NCI-H510A (cell line): ENCODE measurements at regions not wholly inside any gene's neighbourhood (a gene's known extent, or its start where the extent isn't known, plus 50 kb on each side); places are given as distances from the start of the nearest gene placed in this dataset.
"Not testable (repeated sequence)": the region's sequence is repeated elsewhere in the genome, so short reads cannot be mapped to it uniquely, and the experiment has no call there.

Experiments used
- DNase-seq: peaks from one replicate; lab custom pipeline; 2025; lab: John Stamatoyannopoulos, UW

GRCh38 chr16:66242672-66243071 is 123.8 kb upstream of the CDH5 start:
- DNase-seq, result no peak

DNA sequence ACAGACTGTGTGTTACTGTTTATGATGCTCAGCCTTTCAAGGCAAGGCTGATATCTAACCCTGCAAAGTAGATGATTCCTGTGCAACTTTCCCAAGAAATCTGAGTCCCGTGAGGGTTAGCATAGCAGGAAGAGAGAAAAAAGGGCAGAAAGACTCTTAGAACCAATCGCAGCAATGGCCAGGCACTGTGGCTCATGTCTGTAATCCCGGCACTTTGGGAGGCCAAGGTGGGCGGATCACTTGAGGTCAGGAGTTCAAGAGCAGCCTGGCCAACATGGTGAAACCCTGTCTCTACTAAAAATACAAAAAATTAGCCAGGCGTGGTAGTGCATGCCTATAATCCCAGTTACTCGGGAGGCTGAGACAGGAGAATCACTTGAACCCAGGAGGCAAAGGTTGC is 124.3 kb upstream of the CDH5 start:
- DNase-seq, result not testable (repeated sequence)

DNA sequence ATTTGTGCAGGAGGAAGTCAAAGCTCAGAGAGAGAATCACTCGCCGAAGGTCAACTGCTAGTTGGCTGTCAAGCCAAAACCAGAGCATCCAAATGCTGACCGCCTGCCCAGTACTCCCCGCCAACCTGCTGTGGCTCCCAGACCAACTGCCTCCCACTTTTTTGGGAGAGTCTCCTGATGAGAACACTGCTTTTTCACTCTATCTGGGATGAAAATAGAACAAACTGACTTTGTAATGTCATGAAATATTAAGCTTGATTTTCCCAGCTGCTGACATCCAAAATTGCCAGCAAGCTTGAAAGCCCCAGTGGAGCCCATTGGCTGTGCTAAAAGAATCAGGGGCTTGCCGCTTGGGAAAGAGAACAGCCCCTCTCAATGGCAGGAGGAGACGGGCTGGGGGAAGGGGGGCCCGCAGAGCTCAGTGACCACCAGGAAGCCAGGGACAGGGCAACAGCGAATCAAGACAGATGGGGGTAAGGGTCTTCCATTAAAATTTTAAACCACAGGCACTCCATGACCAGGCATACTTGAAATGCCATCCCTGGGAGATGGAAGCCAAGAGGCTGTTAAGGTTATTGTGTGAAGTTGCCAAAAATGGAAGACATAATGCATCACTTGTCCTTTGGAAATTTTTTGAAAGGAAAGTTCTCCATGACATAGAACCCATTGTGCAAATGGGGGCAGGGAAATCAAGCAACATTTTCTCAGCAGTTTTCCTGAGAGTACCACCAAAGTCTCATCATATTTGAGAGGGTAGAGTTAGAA is 125.7 kb upstream of the CDH5 start:
- DNase-seq, result no peak

GRCh38 chr16:66240088-66240487 is 126.4 kb upstream of the CDH5 start:
- DNase-seq, result no peak

DNA sequence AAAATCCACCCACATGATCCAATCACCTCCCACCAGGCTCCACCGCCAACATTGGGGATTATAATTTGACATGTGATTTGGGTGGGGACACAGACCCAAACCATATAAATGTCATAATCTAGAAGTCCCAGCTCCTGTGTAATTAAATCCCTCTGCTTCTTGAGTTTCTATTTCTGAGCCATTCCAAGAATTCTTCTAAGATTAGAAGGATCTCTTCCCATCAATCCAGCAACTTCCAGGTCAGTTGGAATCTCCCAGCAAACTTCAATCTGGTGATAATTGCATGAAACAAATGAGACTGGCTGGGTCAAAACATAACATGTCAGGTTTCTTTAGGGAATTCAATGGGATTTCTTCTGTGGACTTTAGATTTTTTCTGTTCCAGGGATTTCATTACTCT is 127.8 kb upstream of the CDH5 start:
- DNase-seq, result no peak

DNA sequence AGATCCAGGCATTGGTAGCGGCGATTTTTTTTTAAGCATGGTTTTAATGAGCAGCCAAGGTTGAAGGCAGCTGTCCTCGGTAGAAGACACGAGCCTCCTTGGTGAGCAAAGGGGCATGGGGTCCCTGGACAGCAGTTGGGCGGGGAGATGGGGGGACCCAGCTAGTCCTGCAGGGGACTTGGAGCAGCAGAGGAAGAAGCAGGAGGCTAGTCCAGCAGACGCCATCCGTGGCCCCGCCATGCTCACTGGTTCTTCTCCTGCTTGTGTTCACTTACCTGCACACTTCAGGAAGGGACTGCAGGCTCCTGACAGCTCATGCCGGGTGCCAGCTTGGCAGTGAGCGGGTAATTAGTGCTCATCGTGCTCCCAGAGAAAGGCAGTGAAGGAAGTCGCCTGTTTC is 130.2 kb upstream of the CDH5 start:
- DNase-seq, result no peak

- DNase-seq, result no peak
These were observed 134.9 kb upstream of the CDH5 start for GRCh38 chr16:66231452-66232160.

GRCh38 chr16:66229651-66230050 is 136.8 kb upstream of the CDH5 start:
- DNase-seq, result no peak

DNA sequence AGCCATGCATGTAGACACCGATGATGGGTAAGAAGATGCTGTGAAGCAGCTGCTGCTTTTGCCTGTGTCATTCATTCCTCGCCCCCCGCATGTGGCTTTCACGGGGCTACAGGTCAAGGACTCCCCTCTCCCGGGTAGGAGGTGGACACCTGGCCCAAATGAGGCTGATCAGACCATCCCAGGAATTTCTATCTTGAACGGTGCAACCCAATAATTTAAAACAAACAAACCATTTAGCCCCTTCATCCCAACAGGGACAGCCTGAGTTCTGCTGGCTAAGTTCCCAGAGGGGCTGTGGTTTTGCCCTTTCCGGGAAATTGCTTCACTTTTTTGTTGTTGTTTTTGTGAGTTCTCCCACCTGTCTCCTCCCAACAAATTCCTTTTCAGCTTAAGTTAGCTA is 137.7 kb upstream of the CDH5 start:
- no peak for DNase-seq

DNA sequence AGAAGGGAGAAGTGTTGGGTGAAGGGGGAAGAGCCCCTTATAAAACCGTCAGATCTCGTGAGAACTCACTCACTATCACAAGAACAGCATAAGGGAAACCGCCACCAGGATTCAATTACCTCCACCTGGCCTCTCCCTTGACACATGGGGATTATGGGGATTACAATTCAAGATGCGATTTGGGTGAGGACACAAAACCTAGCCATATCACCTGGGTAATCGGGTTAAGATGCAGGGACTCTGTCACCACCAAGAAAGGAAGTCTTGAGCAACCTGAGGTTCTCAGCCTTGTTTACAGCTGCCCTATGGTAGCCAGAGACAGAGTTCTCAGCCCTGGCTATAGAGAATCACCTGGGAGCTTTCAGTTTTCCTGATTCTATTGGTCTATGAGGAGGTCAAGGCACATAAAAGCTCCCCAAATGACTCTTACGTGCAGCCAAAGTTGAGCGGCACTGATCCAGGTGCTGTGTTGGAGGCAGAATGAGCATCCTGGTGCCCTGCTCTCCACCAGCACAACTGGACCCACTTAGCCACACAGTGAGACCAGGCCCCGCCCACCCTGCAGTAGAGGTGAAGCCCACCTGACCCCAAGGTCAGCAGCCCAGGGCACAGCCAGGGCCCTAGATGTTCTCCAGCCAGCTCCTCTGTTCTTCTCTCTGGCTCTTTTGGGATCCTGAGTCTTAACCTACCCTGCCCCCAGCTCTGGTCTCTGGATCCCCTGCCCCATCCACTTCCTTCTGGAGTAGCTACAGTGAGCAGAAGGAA is 138.5 kb upstream of the CDH5 start:
- DNase-seq, result no peak

GRCh38 chr16:66226762-66227161 is 139.7 kb upstream of the CDH5 start:
- DNase-seq, result no peak

DNA sequence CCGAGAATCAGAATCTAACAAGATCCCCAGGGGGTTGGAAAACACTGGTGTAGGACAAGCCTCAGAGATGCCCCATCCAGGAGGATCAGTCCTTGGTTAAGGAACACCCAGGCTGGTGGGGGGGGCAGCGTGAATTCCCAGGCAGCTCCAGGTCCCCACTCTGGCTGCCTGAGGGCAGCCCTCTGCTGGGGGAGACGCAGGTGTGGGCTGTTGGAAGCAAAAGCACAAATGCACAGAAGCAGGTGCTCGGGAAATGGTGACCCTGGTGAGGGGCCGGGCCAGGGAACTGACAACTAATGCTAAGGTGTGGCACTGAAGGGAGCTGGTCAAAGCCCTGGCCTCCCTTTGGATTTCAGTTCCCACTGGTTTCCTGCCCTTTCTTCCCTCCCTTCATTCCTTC is 140.8 kb upstream of the CDH5 start:
- DNase-seq, result no peak

- no peak for DNase-seq
These were observed 141.9 kb upstream of the CDH5 start for GRCh38 chr16:66224626-66225025.

GRCh38 chr16:66224186-66224585 is 142.3 kb upstream of the CDH5 start:
- DNase-seq, result no peak

- no peak for DNase-seq
These were observed 143.2 kb upstream of the CDH5 start for GRCh38 chr16:66223176-66223780.

- no peak for DNase-seq
These were observed 143.7 kb upstream of the CDH5 start for GRCh38 chr16:66222756-66223155.

DNA sequence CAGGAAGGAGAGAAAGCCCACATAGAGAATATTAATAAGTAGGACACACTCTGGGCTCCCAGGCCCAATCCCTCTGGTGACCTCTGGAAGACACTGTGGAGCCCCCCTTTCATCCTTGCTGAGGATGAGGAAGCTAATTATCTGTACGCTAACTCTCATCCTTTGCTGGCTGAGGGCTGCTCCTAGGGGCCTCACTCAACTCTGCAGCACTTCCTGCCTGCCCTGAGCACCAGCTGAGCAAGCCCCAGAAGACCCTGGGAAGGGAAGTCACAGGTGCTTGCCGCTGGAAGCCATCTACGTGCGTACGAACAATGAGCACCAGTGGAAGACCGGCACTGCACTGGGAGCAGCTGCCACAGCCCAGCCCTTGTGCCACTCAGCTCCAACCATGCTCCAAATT is 145.8 kb upstream of the CDH5 start:
- DNase-seq, result no peak

DNA sequence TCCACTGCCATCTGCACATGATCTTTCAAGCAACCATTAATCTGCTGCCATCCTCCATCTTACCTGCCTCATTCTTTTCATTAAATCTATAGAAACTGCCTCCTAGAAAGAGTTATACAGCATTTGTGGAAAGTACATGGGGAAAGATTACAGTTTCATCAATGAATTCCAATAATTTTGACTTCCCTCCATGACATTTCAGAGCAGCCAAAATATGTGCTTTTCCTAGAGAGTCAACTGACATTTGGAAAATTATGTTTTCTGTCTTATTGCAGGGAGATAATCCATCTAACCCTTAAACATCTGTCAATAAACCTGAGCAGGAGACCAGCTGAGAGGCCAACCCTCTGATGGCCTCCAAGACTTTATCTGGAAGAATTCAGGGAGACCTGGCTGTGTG is 147.0 kb upstream of the CDH5 start:
- DNase-seq, result no peak

DNA sequence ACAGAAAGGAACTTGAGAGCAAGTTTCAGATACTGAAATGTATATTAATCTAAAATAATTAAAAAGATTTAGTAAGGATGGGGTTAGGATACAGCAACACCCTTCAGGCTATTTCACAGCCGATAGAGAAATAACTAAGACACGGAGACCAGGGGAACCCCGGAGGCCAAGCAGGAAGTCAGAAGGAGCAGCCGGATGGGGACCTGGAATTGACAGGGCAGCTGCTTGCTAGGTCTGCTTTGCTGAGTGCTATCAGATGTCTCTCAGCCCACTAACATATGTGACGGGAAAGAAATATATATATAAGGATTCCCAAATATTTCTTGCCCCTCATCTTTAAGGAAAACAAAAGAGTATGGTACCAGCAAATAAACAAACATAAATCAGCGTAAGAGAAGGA is 154.1 kb upstream of the CDH5 start:
- no peak for DNase-seq

- DNase-seq, result no peak
These were observed 154.8 kb upstream of the CDH5 start for GRCh38 chr16:66211651-66212050.

DNA sequence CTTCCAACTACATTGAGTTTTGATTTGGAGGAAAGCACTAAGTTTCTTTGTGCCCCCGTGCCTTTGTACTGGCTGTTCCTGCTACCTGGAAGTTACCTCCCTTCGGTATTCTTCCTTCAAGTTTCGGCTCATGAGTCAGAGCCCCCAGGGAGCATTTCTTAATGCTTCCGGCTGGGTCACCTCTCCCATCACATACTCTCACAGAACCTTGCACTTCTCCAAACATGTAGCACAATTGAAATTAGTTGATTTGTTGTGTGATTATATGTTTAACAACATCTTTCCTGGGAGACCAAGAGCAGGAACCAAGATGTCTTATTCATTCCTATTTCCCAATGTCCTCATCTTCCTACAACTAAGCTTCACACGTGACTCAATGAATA is 158.6 kb upstream of the CDH5 start:
- no peak for DNase-seq

DNA sequence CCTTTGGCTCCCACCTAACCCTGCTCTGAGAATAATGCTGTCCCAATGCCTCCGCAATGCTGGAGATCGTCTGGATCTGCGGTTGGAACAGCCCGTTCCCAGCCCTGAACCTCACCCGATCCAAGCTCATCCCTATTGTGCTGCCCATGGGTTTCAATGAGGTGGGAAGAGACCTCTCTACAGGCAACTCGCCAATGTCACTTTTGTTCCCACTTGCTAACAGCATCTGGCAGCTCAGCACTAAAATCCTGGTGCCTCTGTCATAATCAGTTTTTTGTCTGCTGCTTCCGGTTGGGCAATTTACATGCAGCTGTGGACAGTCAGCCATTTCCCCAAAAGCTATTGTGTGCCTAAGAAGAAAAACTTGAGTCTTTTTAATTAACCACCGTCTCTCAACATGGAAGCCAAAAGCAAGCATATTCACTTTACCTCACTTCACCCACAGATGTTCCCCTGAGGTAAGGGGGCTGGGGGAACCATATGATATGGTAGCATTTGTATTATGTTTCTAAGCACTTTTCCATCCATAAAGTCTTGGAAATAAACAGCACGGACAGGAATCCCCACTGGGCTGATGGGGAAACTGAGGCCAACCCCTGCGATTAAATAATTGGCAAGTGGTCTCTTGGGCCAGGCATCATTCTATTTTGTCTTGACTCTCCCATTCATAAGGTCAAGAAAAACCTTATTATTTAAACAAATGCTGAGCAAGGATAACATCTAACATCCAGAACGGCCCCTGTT is 159.2 kb upstream of the CDH5 start:
- no peak for DNase-seq
